ENCODE measurements at regions not wholly inside any gene's neighbourhood (a gene's known extent, or its start where the extent isn't known, plus 50 kb on each side); places are given as distances from the start of the nearest gene placed in this dataset.
"Not testable (repeated sequence)": the region's sequence is repeated elsewhere in the genome, so short reads cannot be mapped to it uniquely, and the experiment has no call there.

DNA sequence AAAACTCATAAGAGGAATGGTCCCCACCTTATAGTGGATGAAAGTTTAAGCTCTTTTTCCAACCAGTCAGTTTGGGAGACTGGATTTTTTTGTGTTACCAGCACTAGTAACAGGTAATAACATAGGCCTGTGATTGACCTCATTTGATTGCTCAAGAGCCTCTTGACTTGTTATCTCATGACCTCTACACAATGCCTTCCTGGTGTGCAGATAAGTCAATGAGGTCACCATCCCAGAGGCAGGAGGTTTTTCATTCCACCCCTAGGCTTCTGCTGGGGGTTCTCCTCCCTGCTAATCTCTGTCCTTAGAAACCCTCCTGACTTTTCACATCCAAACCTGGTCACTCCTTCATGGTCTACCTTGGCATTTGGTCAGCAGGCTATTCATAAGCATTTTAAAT, 225.0 kb upstream of the CDY1B start:
- not testable (repeated sequence) for FAIRE-seq

DNA sequence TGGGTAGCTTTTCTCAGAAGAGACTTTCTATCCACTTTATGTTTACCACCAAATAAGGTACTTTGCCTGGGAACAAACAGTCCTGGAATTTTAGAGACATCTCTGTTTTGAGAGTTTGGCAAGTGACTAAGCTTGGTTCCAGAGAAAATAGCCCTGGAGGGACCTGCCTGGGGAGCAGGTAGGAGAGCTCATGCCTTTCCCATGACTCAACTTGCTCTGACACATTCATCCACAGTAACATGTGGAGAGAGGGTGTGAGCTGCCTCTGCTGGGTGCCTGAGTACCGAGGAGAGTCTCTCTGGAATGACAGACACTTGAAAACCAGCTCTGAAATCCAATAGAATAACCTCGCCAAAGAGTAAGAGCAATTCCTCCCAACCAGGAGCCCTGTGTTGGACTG, 222.8 kb upstream of the CDY1B start:
- peak; percentile 97 for FAIRE-seq
- not testable (repeated sequence) for DNase-seq (ENCODE audit: low spot score)

More for the DNA sequence above, 225.0 kb upstream of the CDY1B start:
- not testable (repeated sequence) for DNase-seq (ENCODE audit: low spot score)

DNA sequence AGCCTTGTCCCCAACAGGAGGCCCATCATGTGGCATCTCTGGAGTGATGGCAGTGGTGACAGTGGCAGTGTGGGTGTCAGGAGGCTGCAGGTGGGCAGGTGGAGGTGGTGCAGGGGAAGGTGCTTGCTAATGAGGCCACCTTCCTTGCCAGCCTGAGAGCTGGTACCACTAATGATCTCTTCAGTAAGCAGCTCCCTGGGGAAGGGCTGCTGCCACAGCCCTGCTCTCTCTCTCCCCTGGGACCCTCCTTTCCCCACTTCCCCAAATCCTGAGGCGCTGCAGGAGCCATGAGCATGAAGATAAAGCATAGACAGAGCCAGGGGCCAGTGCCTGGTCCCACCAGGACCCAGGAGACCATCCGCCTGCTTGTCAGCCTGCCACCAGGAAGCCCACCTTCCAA, 214.4 kb upstream of the CDY1B start:
- not testable (repeated sequence) for FAIRE-seq; DNase-seq (ENCODE audit: low spot score)

DNA sequence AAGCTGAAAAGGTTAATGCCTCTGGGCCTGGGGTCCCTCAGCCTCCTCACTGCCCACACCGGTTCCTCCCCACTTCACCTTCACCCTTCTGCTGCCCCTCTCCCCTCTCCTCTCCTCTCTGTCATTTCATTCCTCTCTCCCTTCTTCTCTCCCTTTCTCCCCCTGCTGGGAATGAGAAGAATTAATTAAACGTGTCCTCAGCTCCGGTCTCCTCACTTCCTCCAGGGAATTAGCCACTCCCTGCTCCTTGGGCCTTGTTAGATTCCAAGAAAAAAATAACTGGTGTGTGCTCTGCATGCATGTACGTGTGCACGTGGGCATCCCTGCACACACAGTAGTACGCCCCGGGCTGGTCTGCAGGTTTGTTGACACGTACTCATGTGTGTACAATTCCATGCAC, 213.6 kb upstream of the CDY1B start:
- DNase-seq (ENCODE audit: low spot score); FAIRE-seq: not testable (repeated sequence)

DNA sequence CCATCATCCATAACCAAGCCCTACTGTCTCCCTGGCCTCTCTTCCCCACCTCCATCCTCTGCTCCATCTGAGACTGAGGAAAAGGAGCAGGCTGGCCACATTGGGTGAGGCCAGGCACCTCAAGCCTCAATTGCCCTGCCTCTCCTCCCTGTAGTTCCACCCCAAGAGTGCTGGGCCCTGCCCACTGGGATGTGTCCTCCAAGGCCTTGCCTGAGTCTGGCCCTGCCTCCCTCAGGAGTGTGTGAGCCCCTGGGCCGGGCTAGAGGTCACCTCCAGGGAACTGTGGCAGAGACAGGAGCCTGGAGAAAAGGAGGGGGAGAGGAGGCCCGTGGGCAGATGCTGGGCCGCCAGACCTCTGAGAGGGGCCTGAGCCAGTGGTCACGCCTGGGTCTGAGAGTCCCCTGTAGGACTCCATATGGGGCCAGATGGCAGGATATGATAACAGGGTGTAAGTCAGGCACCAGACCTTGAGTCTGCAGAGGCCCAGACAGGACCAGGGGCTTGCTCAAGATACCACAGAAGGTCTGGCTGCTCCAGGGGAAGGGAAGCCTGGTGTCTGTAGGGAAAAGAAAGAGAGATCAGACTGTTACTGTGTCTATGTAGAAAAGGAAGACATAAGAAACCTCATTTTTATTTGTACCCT, 202.5 kb upstream of the CDY1B start:
- DNase-seq (ENCODE audit: low spot score); FAIRE-seq: not testable (repeated sequence)

Measured in RCC 7860 (cell line).